CD8-positive, alpha-beta memory T cell (primary cell): ENCODE measurements at regions not wholly inside any gene's neighbourhood (a gene's known extent, or its start where the extent isn't known, plus 50 kb on each side); places are given as distances from the start of the nearest gene placed in this dataset.

Experiments
- CTCF ChIA-PET: fragments of 350-600 bp; sonication (Branson Sonifier 250); formaldehyde crosslinking; loops from one replicate; lab custom pipeline; 2021; ENCODE audit warnings: antibody characterized with exemption; lab: Charles Lee
- POLR2A ChIA-PET: fragments of 350-600 bp; sonication (Branson Sonifier 250); formaldehyde crosslinking; loops from one replicate; lab custom pipeline; 2021; ENCODE audit warnings: antibody characterized with exemption; lab: Charles Lee
- DNase-seq, 5 donors: peaks; one replicate each; pipeline versions ENCODE4 v3.0.0 to v3.0.0-alpha.2; 2020 to 2022; ENCODE audit warnings: mixed read lengths in 1 of 5
- H3K27ac ChIP-seq: one replicate; pipeline ENCODE4 v1.7.0; 2013; ENCODE audit warnings: low read depth, mild to moderate bottlenecking, low read length, moderate library complexity
- H3K27me3 ChIP-seq: 2 replicates; pipeline ENCODE4 v1.7.0; 2013; ENCODE audit warnings: low read length, mild to moderate bottlenecking; ENCODE audit not compliant: insufficient read depth, poor library complexity, severe bottlenecking
- H3K36me3 ChIP-seq: 2 replicates; pipeline ENCODE4 v1.7.0; 2013; ENCODE audit warnings: mild to moderate bottlenecking, low read length, moderate library complexity; ENCODE audit not compliant: insufficient read depth
- H3K4me1 ChIP-seq: 2 replicates; pipeline ENCODE4 v1.7.0; 2013; ENCODE audit warnings: mild to moderate bottlenecking, low read length, moderate library complexity; ENCODE audit not compliant: insufficient read depth
- H3K4me3 ChIP-seq: 2 replicates; pipeline ENCODE4 v1.7.0; 2013; ENCODE audit warnings: mild to moderate bottlenecking, low read length
- H3K9me3 ChIP-seq: 2 replicates; pipeline ENCODE4 v1.7.0; 2013; ENCODE audit warnings: mild to moderate bottlenecking, low read length
- H3K27ac Mint-ChIP-seq, 8 donors: one replicate each; pipeline ENCODE4 v1.8.0; 2020 to 2021; ENCODE audit warnings: mixed read lengths in 8 of 8, mild to moderate bottlenecking in 6 of 8, inconsistent platforms in 3 of 8, moderate library complexity in 3 of 8
- H3K27me3 Mint-ChIP-seq, 2 donors: one replicate each; pipeline ENCODE4 v1.8.0; 2020 to 2021; ENCODE audit warnings: mixed read lengths in 2 of 2, mild to moderate bottlenecking in 1 of 2, moderate library complexity in 1 of 2
- H3K36me3 Mint-ChIP-seq, 3 donors: one replicate each; pipeline ENCODE4 v1.8.0; 2020 to 2021; ENCODE audit warnings: mixed read lengths in 3 of 3, inconsistent platforms in 1 of 3, mild to moderate bottlenecking in 1 of 3
- H3K4me1 Mint-ChIP-seq, 3 donors: one replicate each; pipeline ENCODE4 v1.8.0; 2020 to 2021; ENCODE audit warnings: mixed read lengths in 3 of 3, inconsistent platforms in 1 of 3, mild to moderate bottlenecking in 1 of 3
- H3K4me3 Mint-ChIP-seq, 7 donors: one replicate each; pipeline ENCODE4 v1.8.0; 2020 to 2021; ENCODE audit warnings: mixed read lengths in 7 of 7, mild to moderate bottlenecking in 6 of 7, moderate library complexity in 4 of 7, inconsistent platforms in 2 of 7
- H3K9me3 Mint-ChIP-seq, 5 donors: one replicate each; pipeline ENCODE4 v1.8.0; 2020 to 2022; ENCODE audit warnings: mixed read lengths in 5 of 5, mild to moderate bottlenecking in 3 of 5, moderate library complexity in 2 of 5, inconsistent platforms in 1 of 5

DNA sequence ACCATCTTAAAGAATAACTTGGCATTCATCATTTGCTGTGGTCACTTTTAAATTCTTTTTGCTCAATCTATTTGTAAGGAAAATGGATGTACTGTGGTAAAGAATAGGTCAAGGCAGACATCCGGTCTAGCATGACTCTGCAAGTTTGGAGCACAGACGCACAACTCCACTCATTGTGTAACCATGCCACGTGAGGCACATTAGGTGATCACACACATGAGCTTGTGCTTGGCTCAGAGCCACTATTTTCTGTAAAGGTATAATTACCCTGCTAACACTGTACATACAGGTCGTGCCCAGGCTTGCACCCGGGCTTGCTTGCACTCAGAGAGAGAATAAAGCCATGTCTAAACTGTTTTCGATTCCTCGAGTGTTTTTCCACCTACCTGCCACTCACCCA, 1289.1 kb upstream of the ADGRB3 start:
- no peaks in the 10 kb centered on the region for H3K27me3 Mint-ChIP-seq
- Histone ChIP-seq H3K4me1 (no peaks in the 10 kb centered on the region), H3K36me3 (no peaks in the 10 kb centered on the region), H3K9me3 (no peaks in the 10 kb centered on the region), H3K27me3 (no peaks in the 10 kb centered on the region), H3K27ac (no peak overlapping the region), H3K4me3 (no peak overlapping the region)
- H3K4me3 Mint-ChIP-seq: no peak overlapping the region
- no peak for DNase-seq
- H3K36me3 Mint-ChIP-seq: no peaks in the 10 kb centered on the region
- H3K4me1 Mint-ChIP-seq: no peaks in the 10 kb centered on the region
- H3K27ac Mint-ChIP-seq: no peak overlapping the region
- POLR2A ChIA-PET: no interaction called here
- H3K9me3 Mint-ChIP-seq: peaks cover 0 to 18% (median 3%) of the 10 kb centered on the region in 5 donors
- CTCF ChIA-PET: no interaction called here

DNA sequence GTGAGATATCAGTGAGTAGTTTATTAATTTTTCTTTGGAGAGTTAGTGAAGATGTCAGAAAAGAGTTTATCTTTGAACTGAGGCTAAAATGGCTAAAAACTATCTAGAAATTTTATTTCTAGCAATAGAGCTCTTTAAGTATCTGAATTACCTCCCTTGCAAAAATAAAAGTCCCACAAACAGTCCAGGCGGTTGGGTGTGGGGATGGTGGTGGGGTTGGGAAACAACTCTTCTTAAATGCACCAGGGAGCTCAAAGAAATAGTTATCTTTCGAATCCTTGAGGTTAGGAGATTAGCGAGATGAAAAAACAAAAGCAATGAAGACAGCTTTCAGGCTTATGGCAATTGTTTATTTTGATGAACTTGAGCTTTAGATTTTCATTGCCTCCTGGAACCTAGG, 1299.1 kb upstream of the ADGRB3 start:
- DNase-seq: no peak

DNA sequence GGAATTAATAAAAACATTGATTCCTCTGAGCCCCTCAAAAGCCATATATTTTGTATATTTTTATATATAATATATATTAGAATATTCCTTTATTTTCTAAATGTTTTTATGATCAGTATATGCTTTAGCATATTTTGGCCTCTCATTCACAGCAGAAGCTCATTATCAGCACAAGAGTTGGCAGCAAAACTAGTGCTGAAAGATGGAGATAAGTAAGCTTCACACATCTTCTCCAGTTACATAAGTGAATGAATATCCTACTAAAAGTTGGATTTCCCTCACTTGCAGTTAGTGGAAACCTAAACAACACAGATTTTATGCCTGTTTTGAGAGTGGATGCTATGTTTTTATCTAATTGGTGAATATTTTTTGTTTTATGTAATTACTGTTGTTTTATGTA, 1303.8 kb upstream of the ADGRB3 start:
- H3K27me3 Mint-ChIP-seq: no peaks in the 10 kb centered on the region
- H3K4me1 ChIP-seq: no peaks in the 10 kb centered on the region
- CTCF ChIA-PET: no interaction called here
- H3K27me3 ChIP-seq: no peaks in the 10 kb centered on the region
- no peak overlapping the region for H3K4me3 ChIP-seq
- H3K9me3 Mint-ChIP-seq: peaks cover 0 to 11% (median 3%) of the 10 kb centered on the region in 5 donors
- POLR2A ChIA-PET: no interaction called here
- no peaks in the 10 kb centered on the region for H3K36me3 Mint-ChIP-seq
- no peaks in the 10 kb centered on the region for H3K4me1 Mint-ChIP-seq
- no peak overlapping the region for H3K27ac Mint-ChIP-seq
- no peak for DNase-seq
- H3K4me3 Mint-ChIP-seq: no peak overlapping the region
- no peaks in the 10 kb centered on the region for H3K36me3 ChIP-seq
- no peaks in the 10 kb centered on the region for H3K9me3 ChIP-seq
- no peak overlapping the region for H3K27ac ChIP-seq

More for the DNA sequence above, 1299.1 kb upstream of the ADGRB3 start:
- H3K9me3 Mint-ChIP-seq: peaks cover 0 to 20% (median 2%) of the 10 kb centered on the region in 5 donors
- no peaks in the 10 kb centered on the region for H3K27me3 Mint-ChIP-seq
- Histone ChIP-seq H3K27ac (no peak overlapping the region), H3K9me3 (no peaks in the 10 kb centered on the region), H3K4me1 (no peaks in the 10 kb centered on the region), H3K27me3 (no peaks in the 10 kb centered on the region), H3K4me3 (no peak overlapping the region), H3K36me3 (no peaks in the 10 kb centered on the region)
- CTCF ChIA-PET: no interaction called here
- H3K36me3 Mint-ChIP-seq: no peaks in the 10 kb centered on the region
- no peak overlapping the region for H3K27ac Mint-ChIP-seq
- POLR2A ChIA-PET: no interaction called here
- no peak overlapping the region for H3K4me3 Mint-ChIP-seq
- no peaks in the 10 kb centered on the region for H3K4me1 Mint-ChIP-seq

DNA sequence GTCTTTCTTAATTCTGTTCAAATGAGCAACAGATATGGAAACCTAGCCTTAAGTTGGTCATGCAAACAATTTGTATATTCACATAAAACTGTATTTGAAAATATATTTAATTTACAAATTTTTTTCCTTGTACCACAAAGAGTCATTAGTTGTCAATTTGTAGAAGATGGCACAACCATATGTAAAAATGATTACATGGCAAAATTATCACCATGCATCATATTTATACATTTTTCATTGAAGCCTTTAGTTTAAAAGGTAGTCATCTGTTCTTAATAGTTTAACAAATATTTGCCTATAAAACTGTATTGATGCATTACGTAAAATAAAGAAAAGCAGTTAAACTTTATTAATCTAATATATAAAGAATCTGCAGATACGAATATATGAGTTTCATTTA, 1306.8 kb upstream of the ADGRB3 start:
- H3K27ac ChIP-seq: no peak overlapping the region
- ChIA-PET POLR2A (no interaction called here), CTCF (no interaction called here)
- no peaks in the 10 kb centered on the region for H3K27me3 Mint-ChIP-seq
- peaks cover 0 to 16% (median 3%) of the 10 kb centered on the region in 5 donors for H3K9me3 Mint-ChIP-seq
- no peaks in the 10 kb centered on the region for H3K36me3 Mint-ChIP-seq
- no peaks in the 10 kb centered on the region for H3K9me3 ChIP-seq
- no peaks in the 10 kb centered on the region for H3K27me3 ChIP-seq
- no peak overlapping the region for H3K4me3 ChIP-seq
- H3K36me3 ChIP-seq: no peaks in the 10 kb centered on the region
- H3K4me1 ChIP-seq: no peaks in the 10 kb centered on the region
- DNase-seq: no peak
- no peak overlapping the region for H3K4me3 Mint-ChIP-seq
- no peaks in the 10 kb centered on the region for H3K4me1 Mint-ChIP-seq
- H3K27ac Mint-ChIP-seq: no peak overlapping the region

DNA sequence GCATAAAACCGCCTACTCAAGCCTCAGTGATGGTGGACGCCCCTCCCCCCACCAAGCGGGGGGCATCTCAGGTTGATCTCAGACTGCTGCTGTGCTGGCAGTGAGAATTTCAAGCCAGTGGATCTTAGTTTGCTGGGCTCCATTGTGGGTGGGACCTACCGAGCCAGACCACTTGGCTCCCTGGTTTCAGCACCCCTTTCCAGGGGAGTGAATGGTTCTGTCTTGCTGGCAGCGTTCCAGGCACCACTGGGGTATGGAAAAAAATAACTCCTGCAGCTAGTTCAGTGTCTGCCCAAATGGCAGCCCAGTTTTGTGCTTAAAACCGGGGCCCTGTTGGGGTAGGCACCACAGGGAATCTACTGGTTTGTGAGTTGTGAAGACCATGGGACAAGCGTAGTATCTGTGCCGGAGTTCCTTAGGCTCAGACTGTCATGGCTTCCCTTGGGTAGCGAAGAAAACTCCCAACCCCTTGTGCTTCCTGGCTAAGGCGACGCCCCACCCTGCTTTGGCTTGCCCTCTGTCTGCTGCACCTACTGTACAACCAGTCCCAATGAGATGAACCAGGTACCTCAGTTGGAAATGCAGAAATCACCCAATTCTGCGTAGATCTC, 1334.5 kb upstream of the ADGRB3 start:
- ChIA-PET CTCF (no interaction called here), POLR2A (no interaction called here)
- Histone ChIP-seq H3K9me3 (no peaks in the 10 kb centered on the region), H3K36me3 (no peaks in the 10 kb centered on the region), H3K27me3 (no peaks in the 10 kb centered on the region), H3K4me1 (no peaks in the 10 kb centered on the region), H3K27ac (no peak overlapping the region), H3K4me3 (no peak overlapping the region)
- H3K4me1 Mint-ChIP-seq: no peaks in the 10 kb centered on the region
- H3K27ac Mint-ChIP-seq: no peak overlapping the region
- DNase-seq: no peak
- peaks cover 3 to 18% (median 10%) of the 10 kb centered on the region in 5 donors for H3K9me3 Mint-ChIP-seq
- H3K4me3 Mint-ChIP-seq: no peak overlapping the region
- H3K27me3 Mint-ChIP-seq: no peaks in the 10 kb centered on the region
- no peaks in the 10 kb centered on the region for H3K36me3 Mint-ChIP-seq

DNA sequence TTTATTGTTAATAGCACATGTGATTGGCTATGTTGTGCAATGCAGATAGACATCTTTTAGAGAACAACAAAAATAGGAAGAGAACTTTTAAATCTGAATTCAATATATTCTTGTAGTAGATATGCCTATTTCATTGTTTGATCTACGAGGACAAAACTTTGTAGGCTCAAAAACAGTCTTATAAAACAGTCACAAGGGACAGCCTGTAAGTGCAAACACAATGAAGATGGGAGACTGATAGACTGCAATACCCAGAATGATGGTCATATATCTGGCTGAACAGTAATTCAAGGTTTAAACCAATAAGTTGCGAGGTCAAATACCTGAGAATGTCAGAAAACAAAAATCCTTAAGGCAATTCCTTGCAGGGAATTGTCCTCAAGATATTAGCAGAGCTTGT, 1342.9 kb upstream of the ADGRB3 start:
- H3K36me3 Mint-ChIP-seq: no peaks in the 10 kb centered on the region
- no peak overlapping the region for H3K27ac ChIP-seq
- CTCF ChIA-PET: no interaction called here
- H3K9me3 Mint-ChIP-seq: peaks cover 4 to 26% (median 16%) of the 10 kb centered on the region in 5 donors
- DNase-seq: no peak
- POLR2A ChIA-PET: no interaction called here
- H3K4me3 ChIP-seq: no peak overlapping the region
- no peak overlapping the region for H3K27ac Mint-ChIP-seq
- no peaks in the 10 kb centered on the region for H3K27me3 ChIP-seq
- no peaks in the 10 kb centered on the region for H3K27me3 Mint-ChIP-seq
- H3K9me3 ChIP-seq: no peaks in the 10 kb centered on the region
- no peaks in the 10 kb centered on the region for H3K36me3 ChIP-seq
- H3K4me3 Mint-ChIP-seq: no peak overlapping the region
- no peaks in the 10 kb centered on the region for H3K4me1 ChIP-seq
- no peaks in the 10 kb centered on the region for H3K4me1 Mint-ChIP-seq

DNA sequence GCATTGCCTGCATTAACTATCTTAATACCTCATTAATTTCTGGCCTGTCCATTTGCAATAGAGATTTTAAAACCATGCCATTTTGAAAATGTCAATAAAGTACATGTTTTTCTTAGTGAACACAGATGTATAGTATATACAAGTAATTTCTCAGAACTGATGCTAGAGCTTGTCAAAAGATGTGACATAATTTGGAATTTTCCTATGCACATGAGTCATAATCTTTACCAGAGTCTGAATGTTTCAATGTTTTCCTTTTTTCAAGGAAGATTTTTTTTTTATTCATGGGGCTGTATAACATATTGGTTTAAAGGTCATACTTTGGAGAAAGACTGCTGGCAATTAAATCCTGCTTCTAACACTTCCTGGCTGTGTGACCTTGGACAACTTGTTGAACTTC, 1347.5 kb upstream of the ADGRB3 start:
- DNase-seq: no peak
- Histone ChIP-seq H3K4me1 (no peaks in the 10 kb centered on the region), H3K27me3 (no peaks in the 10 kb centered on the region), H3K27ac (no peak overlapping the region), H3K36me3 (no peaks in the 10 kb centered on the region), H3K9me3 (no peaks in the 10 kb centered on the region), H3K4me3 (no peak overlapping the region)
- Mint-ChIP-seq H3K4me1 (no peaks in the 10 kb centered on the region), H3K36me3 (no peaks in the 10 kb centered on the region), H3K27ac (no peak overlapping the region), H3K27me3 (no peaks in the 10 kb centered on the region), H3K4me3 (no peak overlapping the region), H3K9me3 (peaks cover 3 to 20% (median 12%) of the 10 kb centered on the region in 5 donors)
- ChIA-PET POLR2A (no interaction called here), CTCF (no interaction called here)

DNA sequence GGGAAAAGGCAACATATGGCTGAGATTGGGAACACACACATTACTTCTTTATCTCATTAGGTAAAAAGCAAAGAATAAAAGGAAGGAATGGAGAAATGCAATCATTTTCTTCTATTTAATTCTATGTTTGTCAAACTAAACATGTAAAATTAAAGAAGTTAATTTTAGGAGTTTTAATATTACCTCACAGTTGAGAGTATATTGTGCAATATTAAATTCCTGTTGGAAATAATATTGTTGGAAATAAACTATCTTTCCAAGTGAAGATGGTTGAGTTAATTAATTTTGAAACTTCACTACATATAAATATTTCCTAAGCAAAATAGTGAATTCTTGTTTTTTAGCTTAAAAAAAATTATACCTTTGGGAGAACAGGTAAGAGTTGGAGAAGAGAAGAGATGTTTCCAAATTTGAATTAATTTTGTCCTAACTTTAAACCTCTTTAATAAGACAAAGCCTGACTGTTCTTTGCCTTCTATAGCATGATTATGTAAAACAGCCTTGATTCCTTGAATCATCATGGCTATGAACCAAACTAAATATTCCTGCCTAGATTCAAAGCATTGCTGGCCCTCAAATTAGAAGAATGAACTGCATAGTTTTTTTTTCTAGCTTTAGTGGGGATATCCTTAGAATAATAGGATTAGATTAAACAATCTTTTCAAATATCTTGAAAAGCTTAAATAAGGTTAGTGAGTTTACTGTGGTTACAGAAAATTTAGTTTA, 1349.1 kb upstream of the ADGRB3 start:
- Mint-ChIP-seq H3K27ac (no peak overlapping the region), H3K36me3 (no peaks in the 10 kb centered on the region), H3K9me3 (peaks cover 3 to 20% (median 12%) of the 10 kb centered on the region in 5 donors), H3K4me1 (no peaks in the 10 kb centered on the region), H3K4me3 (no peak overlapping the region), H3K27me3 (no peaks in the 10 kb centered on the region)
- H3K27ac ChIP-seq: no peak overlapping the region
- no peaks in the 10 kb centered on the region for H3K27me3 ChIP-seq
- H3K9me3 ChIP-seq: no peaks in the 10 kb centered on the region
- no peak for DNase-seq
- no peaks in the 10 kb centered on the region for H3K4me1 ChIP-seq
- CTCF ChIA-PET: no interaction called here
- POLR2A ChIA-PET: no interaction called here
- H3K4me3 ChIP-seq: no peak overlapping the region
- H3K36me3 ChIP-seq: no peaks in the 10 kb centered on the region
